AG09319 (cell line): ENCODE measurements at regions not wholly inside any gene's neighbourhood (a gene's known extent, or its start where the extent isn't known, plus 50 kb on each side); places are given as distances from the start of the nearest gene placed in this dataset.
"Not testable (repeated sequence)": the region's sequence is repeated elsewhere in the genome, so short reads cannot be mapped to it uniquely, and the experiment has no call there.

Source experiments
- DNase-seq: peaks from one replicate; pipeline ENCODE4 v3.0.0-alpha.2; 2010; ENCODE audit warnings: low read depth; ENCODE audit errors: extremely low read depth
- CTCF ChIP-seq: IDR thresholded peaks from 2 replicates; pipeline ENCODE4 v1.5.1; 2011; ENCODE audit warnings: low read depth, mild to moderate bottlenecking, inconsistent platforms, low read length, moderate library complexity

- no peak for TF ChIP-seq CTCF
Measured at GRCh38 chr5:39622281-39622680, 197.5 kb upstream of the DAB2 start.

GRCh38 chr5:39619168-39619818 is 194.5 kb upstream of the DAB2 start:
- DNase-seq: no peak
- no peak for TF ChIP-seq CTCF

More at GRCh38 chr5:39622281-39622680, 197.5 kb upstream of the DAB2 start:
- no peak for DNase-seq

GRCh38 chr5:39618391-39618790 is 193.6 kb upstream of the DAB2 start:
- no peak for TF ChIP-seq CTCF
- no peak for DNase-seq

- no peak for TF ChIP-seq CTCF
- no peak for DNase-seq
Measured at GRCh38 chr5:39616131-39616530, 191.4 kb upstream of the DAB2 start.

GRCh38 chr5:39611076-39611475 is 186.3 kb upstream of the DAB2 start:
- DNase-seq: not testable (repeated sequence)

- TF ChIP-seq CTCF: no peak
Measured at GRCh38 chr5:39608024-39608423, 183.2 kb upstream of the DAB2 start.

GRCh38 chr5:39606591-39606990 is 181.8 kb upstream of the DAB2 start:
- TF ChIP-seq CTCF: no peak
- no peak for DNase-seq

More at GRCh38 chr5:39608024-39608423, 183.2 kb upstream of the DAB2 start:
- DNase-seq: no peak
